Kidney capillary endothelial cell (primary cell): ENCODE measurements at regions not wholly inside any gene's neighbourhood (a gene's known extent, or its start where the extent isn't known, plus 50 kb on each side); places are given as distances from the start of the nearest gene placed in this dataset.
"Not testable (repeated sequence)": the region's sequence is repeated elsewhere in the genome, so short reads cannot be mapped to it uniquely, and the experiment has no call there.

Experiments
- DNase-seq: peaks from one replicate; pipeline ENCODE4 v3.0.0-alpha.2; 2018; ENCODE audit warnings: low spot score

GRCh38 chr1:104019675-104020049 lies 270.0 kb downstream of the AMY1C start:
- no peak for DNase-seq

DNA sequence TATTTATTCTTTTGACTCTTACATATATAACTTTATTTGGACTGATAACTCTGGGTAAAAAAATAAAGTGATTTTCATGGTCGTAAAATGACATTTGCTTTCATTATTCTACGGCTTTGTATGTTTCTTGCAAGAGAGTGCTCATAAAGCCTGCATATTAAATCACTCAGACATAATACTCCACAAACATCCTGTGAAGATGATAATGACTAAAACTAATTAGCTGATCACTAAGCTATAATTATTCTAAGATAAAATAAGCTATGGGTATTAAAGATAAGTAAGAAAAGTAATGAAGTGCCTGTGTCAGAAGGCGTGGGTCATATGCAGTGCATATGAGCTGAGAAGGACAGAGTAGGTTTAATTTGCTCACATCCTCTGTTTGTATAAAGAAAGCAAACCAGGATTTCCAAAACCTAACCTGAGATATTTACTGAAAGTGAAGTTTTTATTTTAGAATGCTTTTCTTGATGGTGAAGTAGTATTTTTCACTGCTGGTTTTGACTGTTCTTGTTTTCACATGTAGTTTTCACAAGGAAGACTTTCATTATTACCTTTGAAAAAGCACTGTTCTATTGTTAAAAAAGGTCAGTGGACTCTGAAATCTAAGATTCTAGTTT lies 278.8 kb downstream of the AMY1C start:
- DNase-seq = no peak

GRCh38 chr1:104029456-104029970 lies 279.8 kb downstream of the AMY1C start:
- no peak for DNase-seq

DNA sequence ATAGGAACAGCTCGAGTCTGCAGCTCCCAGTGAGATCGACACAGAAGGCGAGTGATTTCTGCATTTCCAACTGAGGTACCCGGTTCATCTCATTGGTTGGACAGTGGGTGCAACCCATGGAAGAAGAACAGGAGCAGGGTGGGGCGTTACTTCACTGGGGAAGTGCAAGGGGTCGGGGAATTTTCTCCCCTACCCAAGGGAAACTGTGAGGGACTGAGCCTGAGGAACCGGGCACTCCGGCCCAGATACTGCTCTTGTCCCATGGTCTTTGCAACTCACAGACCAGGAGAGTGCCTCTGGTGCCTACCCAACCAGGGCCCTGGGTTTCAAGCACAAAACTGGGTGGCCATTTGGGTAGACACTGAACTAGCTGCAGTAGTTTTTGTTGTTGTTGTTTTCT lies 307.1 kb downstream of the AMY1C start:
- DNase-seq = no peak

DNA sequence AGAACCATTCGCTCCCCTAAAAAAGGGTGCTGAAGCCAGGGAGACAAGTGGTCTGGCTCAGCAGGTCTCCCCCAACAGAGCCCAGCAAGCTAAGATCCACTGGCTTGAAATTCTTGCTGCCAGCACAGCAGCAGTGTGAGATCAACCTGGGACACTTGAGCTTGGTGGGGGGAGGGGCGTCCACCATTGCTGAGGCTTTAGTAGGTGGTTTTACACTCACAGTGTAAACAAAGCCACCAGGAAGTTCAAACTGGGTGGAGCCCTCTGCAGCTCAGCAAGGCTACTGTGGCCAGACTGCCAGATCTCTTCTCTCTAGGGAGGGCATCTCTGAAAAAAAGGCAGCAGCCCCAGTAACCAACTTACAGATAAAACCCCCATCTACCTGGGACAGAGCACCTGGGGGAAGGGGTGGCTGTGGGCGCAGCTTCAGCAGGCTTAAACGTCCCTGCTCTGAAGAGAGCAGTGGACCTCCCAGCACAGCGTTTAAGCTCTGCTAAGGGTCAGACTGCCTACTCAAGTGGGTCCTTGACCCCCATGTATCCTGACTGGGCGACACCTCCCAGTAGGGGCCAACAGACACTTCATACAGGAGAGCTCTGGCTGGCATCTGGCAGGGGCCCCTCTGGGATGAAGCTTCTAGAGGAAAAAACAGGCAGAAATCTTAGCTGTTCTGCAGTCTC lies 307.7 kb downstream of the AMY1C start:
- DNase-seq = not testable (repeated sequence)

DNA sequence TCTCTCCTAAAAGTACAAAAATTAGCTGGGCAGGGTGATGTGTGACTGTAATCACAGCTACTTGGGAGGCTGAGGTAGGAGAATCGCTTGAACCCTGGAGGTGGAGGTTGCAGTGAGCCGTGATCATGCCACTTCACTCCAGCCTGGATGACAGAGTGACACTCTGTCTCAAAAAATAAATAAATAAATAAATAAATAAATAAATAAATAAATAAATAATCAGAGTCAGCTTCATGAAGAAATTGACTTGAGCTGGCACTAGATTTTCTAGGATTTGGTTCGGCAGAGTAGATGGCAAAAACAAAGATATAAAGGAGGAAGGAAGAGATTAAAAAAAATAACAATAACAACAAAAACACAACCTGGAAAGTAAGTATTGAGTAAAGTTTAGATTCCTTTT lies 311.9 kb downstream of the AMY1C start:
- DNase-seq = not testable (repeated sequence)

DNA sequence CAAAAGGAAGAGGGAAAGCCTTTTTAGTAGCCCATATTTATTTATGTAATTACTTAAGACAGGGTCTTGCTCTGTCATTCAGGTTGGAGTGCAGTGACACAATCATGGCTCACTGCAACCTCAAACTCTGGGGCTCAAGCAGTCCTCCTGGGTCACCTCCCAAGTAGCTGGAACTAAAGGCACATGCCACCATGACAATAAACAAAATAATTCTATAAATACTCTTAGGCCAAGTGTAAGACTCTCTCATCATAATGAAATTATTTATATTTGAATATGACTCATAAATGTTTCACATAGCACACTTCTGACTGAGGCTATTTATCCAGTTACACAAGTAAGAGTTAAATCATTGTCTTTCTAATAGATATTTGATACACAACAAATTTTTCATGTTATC lies 314.7 kb downstream of the AMY1C start:
- DNase-seq = no peak

DNA sequence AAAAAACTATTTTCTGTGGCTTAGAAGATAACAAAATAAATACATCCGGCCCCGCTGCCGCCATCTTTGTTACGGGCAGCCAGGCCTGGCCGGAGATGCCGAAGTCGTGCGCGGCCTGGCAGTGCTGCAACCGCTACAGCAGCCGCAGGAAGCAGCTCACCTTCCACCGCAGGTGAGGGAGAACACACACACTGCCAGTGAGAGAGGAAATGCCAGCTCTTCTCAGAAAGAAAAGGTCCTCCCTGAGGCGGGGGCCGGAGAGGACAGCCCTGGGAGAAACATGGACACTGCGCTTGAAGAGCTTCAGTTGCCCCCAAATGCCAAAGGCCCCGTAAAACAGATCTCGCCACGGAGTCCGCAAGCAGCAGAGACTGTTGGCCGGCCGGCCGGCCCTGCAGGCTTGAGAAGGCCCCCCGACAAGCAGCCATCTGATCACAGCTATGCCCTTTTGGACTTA lies 323.2 kb downstream of the AMY1C start:
- no peak for DNase-seq

- DNase-seq = no peak
Measured at GRCh38 chr1:104073463-104073902, 323.8 kb downstream of the AMY1C start.

GRCh38 chr1:104082221-104082620 lies 332.5 kb downstream of the AMY1C start:
- no peak for DNase-seq

DNA sequence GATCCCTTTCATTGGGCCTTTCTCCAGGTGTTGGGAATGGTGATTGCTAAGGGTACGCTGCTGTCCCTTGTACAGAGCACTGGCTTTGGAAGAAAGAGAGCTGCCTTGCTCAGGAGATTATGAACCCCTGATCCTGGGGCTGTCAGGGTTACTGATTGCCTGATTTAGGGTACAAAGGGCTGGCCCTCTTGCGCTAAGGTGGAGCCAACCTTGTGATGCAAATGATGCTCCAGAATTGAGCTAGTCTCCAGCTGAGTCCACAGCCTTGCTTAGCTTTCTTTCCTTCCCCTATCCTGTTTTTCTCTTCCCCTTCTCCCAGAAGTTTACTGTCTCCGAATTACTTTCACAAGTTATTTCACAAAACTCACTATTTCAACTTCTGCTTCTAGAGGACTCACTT lies 334.7 kb downstream of the AMY1C start:
- no peak for DNase-seq

GRCh38 chr1:104092698-104093097 lies 343.0 kb downstream of the AMY1C start:
- no peak for DNase-seq

DNA sequence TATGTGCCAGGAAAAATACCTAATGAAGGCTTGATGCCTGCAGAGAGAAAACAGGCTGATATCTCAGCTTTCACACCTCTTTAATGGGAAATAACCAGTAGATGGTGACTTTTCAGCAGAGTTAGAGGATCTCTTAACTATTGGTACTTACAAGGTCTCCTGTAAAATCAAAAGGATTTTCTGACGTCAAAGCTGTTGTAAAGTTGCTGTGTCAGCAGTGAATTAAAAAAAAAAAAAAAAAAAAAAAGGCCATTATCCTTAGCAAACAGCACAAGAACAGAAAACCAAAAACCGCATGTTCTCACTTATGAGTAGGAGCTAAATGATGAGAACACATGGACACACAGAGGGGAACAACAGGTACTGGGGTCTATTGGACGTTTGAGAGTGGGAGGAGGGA lies 349.1 kb downstream of the AMY1C start:
- no peak for DNase-seq

DNA sequence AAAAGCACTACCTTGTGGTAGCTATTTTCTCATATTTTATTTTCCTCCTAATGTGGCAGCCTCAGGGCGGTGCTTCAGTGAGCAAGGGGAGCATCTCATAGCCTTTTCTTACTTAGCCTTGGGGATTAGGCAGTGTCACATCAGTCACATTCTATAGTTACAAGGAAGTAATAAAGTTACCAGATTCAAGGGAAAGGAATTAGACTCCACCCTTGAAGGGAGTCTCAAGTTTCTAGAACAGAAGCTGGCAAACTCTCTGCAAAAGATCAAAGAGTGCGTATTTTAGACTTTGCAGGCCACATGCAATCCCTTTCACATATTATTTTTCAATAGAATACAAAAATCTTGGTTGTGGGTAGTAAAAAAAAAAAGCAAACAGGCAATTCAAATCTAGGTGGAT lies 350.4 kb downstream of the AMY1C start:
- no peak for DNase-seq

- DNase-seq = no peak
Measured at GRCh38 chr1:104105465-104105864, 355.8 kb downstream of the AMY1C start.

- DNase-seq = no peak
Measured at GRCh38 chr1:104120525-104120924, 370.8 kb downstream of the AMY1C start.

DNA sequence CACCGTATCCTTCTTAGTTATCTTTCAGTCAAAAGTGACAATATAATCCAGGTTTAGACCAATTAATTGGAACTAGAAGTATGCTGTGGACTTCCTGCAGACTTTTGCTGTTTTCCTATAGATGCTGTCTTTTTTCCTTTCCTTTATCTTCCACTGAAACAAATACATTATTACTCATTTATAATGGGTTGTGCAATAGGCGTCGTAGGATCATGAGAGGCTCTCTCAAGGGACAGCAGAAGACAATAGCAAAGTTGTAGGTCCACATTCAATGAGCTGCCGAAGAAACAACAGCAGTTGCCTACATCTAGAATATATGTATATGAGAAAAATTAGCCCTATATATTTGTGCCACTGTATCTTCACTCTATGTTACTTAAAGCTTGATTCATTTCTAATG lies 371.6 kb downstream of the AMY1C start:
- no peak for DNase-seq

DNA sequence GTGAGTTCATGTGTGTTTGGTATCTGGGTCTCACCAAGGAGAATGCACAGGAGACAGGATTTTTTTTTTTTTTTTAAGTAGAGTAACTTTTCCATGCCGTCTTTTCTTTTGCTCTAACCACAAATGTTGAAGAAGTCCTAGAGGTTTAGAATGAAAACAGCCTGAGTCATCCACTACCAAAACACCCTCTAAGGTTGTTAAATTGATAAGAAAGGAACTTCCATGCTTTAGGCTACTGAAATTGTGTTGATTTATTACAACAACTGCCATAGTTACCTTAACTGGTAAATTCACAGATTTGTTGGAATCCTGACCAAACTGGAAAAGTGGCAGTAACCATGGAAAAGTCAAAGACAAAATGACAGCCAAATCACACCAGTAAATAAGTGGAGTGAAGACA lies 375.6 kb downstream of the AMY1C start:
- no peak for DNase-seq

GRCh38 chr1:104125970-104126369 lies 376.3 kb downstream of the AMY1C start:
- no peak for DNase-seq

- no peak for DNase-seq
Measured at GRCh38 chr1:104132382-104132973, 382.8 kb downstream of the AMY1C start.

- DNase-seq = not testable (repeated sequence)
Measured at GRCh38 chr1:104135036-104135435, 385.3 kb downstream of the AMY1C start.

DNA sequence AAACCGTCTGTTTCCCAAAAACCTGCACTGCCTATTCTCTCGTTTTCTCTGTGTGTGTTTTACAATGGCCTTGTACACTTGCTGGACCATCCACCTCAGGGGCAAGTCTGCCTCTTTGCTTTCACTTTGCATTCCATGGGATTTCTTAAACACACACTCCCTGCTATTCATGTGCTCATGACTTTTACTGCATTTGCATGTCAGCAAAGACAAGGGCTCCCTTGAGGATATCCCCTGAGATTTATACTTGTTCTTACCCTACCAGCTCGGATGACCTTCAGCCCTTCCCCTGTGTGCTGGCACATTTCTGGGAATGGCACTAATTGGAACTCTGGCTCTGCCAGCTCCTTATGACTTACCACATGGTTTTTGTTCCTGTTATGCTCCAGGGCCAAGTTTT lies 386.9 kb downstream of the AMY1C start:
- DNase-seq = no peak

- DNase-seq = no peak
Measured at GRCh38 chr1:104156738-104157137, 407.0 kb downstream of the AMY1C start.
